A172 (cell line): ENCODE measurements at regions not wholly inside any gene's neighbourhood (a gene's known extent, or its start where the extent isn't known, plus 50 kb on each side); places are given as distances from the start of the nearest gene placed in this dataset.
"Not testable (repeated sequence)": the region's sequence is repeated elsewhere in the genome, so short reads cannot be mapped to it uniquely, and the experiment has no call there.

Experiments
- DNase-seq: peaks from one replicate; pipeline ENCODE4 v3.0.0-alpha.2; 2015; ENCODE audit warnings: low spot score

- DNase-seq, result no peak
Observed at GRCh38 chr6:132053511-132053910, 102.3 kb upstream of the CCN2 start.

GRCh38 chr6:132052096-132052495 lies 100.9 kb upstream of the CCN2 start:
- no peak for DNase-seq

DNA sequence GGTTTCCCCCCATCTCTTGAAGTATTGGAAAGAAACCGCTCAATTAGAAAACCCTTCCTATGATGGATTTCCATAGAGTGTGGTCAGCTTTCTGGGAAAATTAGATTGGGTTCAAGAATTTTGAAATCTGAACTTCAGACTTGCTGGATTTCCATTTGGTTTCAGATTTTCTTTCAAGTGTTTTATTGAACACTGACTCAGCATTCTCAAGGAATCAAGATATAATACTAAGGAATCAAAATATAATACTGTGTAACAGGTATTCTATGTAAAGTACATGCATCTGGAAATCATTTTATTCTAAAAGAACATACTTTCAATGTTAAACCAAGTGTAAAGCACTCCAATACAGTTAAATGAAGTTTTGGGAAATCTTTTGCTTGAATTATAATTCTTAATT lies 94.7 kb upstream of the CCN2 start:
- no peak for DNase-seq

DNA sequence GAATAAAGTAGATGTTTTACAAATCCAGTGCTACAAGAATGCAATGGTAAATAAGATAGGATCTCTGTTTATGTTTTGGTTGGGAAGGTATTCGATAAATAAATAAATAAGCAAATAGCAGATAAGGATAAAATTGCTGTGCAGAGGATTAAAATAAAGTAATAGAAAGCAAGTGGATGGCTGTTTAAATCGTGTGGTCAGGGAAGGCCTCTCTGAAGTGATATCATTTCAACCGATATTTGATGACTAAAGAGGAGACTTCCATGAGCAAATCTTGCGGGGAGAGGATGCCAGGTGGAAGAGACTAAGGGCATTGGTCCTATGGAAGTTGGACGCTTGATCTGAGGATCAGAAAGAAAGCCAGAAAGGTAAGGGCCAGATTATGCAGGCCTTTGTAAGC lies 92.0 kb upstream of the CCN2 start:
- DNase-seq, result no peak

DNA sequence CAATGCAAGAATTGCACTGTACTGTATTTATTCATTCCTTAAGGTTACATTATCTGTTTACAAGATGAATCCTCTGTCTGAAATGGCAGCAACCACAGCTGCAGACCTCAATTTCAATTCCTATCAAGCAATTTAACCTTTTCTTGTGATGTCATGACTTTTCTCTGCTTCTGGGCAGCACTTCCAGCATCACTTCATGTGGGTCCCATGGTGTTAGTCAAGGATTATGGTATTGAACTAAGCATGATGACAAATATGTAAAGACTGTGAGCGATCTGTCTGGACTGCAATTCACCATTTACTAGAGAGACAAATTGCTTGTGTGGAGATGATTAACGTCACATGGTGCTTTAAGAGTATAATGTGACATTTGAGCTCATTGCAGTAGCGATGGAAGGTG lies 90.5 kb upstream of the CCN2 start:
- DNase-seq, result no peak

DNA sequence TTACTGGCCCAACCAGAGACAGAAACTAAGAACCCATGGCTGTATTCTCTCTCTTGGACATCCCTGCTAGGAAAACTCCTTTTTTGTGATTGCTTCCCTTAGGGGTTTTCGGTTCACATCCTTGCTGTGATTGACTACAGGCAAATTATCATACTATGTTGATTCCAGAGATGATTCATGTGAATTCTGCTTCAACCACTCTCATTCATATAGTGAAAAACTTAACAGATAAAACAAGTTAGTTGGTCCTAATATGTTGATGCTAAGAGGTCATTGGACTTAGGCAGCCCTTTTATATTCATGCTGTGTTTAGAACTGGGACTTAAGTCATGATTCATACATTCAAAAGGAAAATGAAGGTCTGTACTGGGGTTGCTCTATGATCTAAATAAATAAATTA lies 76.9 kb upstream of the CCN2 start:
- no peak for DNase-seq

GRCh38 chr6:132025468-132025867 lies 74.3 kb upstream of the CCN2 start:
- no peak for DNase-seq

DNA sequence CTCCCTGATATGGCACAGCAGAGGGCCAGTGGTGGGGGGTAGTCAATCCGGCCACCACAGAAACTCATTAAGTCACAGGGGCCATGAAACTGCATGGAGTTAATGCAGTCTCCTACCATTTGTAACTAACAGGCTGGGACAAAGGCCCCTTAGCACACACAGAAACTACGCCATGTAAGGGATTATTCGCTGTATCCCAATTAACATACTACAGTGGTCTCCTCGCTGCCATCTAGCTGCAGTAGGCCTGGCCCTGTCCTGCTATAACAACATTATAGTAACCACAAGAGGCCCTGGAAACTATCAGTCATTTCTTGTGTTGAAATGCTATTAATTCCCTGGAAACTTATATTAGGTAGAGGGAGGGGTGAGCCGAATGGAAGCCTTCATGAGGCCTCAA lies 72.3 kb upstream of the CCN2 start:
- DNase-seq, result no peak

DNA sequence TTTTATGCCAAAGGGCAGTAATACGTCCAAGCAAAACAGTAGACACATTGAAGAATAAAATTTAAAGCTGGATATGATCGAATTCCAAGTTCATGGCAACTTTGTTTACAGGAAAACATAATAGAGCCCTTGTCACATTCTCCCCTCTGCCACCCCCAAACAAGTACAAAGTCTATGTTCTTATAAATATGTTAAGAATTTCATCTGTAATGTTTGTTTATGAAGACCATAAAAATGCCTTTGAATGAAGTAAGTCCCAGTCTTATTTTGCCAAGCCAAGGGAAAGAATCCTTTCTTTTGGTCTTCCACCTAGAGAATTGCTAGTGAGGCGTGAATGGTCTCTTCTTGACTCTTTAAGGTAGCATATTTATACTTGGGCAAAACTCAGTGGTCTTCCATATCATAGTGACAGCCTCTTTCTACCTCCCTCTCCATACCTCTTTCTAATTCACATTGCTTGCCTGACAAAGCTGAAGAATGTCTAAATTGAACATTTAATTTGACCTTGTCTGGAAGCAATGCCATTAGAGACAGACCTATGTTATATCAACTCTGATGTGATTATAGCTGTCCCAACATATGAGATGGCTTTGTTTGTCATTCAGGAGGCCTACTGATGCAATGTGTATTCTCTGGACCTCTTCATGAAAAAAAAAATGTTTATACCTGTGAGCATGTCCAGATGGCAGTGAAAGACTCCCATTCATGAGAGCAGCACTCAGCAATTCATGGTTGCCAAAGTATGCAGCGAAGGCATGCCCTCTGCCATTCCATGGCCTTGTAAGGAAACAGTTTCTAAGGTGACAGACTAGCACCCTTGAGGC lies 70.6 kb upstream of the CCN2 start:
- no peak for DNase-seq

- DNase-seq, result not testable (repeated sequence)
Observed at GRCh38 chr6:132020918-132021317, 69.7 kb upstream of the CCN2 start.

DNA sequence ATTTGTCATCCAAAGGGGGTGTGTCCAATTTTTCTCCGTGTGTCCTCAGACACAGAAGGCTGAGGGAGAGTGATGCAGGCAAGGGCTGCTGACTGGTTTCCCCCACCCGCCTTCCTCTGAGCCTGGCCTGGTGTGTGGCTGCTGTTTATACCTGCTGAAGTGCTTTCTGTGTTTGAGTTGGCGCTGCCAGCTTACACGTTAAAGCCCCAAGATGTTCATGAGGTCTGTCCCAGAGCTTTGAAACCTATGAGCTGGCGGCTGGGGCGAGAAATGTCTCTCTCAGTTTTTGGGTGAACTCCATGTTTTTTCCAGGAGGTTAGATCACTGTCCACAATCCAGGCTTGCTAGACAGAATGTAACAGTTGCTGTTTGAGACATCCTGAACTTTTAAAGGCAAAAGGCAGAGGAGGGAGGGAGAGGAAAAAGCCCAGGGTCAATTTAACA lies 69.0 kb upstream of the CCN2 start:
- DNase-seq, result no peak

DNA sequence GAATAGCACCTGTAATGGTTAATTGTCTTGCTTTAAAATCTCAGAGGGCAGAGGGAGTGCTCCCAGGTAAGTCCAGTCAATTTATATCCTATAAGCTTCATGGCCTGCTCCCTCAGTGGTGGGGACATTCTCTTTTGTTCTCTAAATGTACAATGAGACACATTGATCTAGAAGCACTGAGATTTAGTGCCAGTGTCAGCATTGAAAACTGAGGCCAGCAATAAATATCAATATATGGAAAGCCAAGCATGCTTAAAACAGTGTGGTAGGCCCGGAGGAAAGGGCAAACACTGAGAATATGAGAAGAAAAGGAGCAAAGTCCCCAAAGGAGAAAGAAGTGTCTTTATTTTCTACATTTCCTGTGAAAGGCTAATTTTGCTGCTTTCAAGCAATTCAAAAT lies 68.4 kb upstream of the CCN2 start:
- DNase-seq, result no peak

DNA sequence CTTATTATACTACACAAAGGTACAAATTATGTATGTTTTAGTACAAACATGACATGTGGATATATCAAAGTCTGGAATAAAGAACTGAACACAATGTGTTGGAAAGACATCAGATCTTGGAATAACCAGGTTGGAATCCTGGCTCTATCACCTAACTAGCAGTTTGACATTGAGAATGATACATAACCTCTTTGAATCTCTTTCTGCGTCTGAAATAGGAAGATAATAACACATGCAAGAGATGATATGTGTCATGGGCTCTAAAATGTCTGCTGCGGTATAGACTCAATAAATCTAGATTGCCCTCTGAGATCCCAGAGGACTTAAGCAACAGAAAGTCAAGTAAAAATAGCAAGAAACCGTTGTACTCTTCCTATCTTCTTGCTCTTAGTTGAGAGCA lies 66.8 kb upstream of the CCN2 start:
- DNase-seq, result no peak

- DNase-seq, result no peak
Observed at GRCh38 chr6:132016396-132016795, 65.2 kb upstream of the CCN2 start.

GRCh38 chr6:132011582-132011981 lies 60.4 kb upstream of the CCN2 start:
- no peak for DNase-seq

DNA sequence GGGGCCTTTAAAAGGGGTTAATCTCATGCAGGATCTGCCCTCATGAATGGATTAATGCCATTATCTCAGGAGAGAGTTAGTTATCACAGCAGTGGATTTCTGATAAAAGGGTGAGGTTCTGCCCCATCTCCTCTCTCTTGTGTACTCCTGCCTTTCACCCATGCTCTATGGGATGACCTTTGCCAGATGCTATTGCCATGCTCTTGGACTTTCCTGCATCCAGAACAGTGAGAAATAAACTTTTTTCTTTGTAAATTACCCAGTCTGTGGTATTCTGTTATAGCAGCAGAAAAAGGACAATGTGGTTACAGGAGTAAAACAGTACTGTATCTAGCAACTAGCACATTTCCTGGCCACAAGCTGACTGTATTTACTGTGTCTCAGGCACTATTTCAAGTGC lies 58.0 kb upstream of the CCN2 start:
- no peak for DNase-seq

- no peak for DNase-seq
Observed at GRCh38 chr6:132007474-132008190, 56.5 kb upstream of the CCN2 start.

DNA sequence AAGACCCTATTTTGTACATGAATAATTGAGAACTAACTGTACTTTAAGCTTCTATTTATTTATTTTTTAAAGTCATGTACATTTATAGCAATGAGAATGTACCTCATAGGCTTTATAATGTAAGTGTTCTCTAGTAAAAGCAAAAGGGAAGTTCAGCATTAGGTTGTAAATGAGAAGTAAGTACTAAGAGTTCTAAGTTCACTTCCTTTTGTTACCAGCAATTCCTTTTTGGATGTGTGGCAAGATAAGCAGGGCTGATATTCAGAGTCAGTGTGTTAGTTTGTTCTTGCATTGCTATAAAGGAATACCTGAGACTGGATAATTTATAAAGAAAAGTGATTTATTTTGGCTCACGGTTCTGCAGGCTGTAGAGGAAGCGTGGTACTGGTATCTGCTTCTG lies 54.0 kb upstream of the CCN2 start:
- DNase-seq, result no peak

- DNase-seq, result no peak
Observed at GRCh38 chr6:132004668-132005067, 53.5 kb upstream of the CCN2 start.

GRCh38 chr6:132003516-132004178 lies 52.5 kb upstream of the CCN2 start:
- no peak for DNase-seq
